Ectodermal cell (in vitro differentiated cells): ENCODE measurements at regions not wholly inside any gene's neighbourhood (a gene's known extent, or its start where the extent isn't known, plus 50 kb on each side); places are given as distances from the start of the nearest gene placed in this dataset.

Experiments used
- H3K27ac ChIP-seq: 2 replicates; pipeline ENCODE4 v1.7.0; 2013; ENCODE audit warnings: mild to moderate bottlenecking, low read depth, low read length; ENCODE audit not compliant: insufficient read depth, poor library complexity, severe bottlenecking
- H3K27me3 ChIP-seq: 2 replicates; pipeline ENCODE4 v1.7.0; 2013; ENCODE audit warnings: mild to moderate bottlenecking, low read length; ENCODE audit not compliant: insufficient read depth, control insufficient read depth, poor library complexity, severe bottlenecking
- H3K36me3 ChIP-seq: one replicate; pipeline ENCODE4 v1.7.0; 2013; ENCODE audit warnings: low read length; ENCODE audit not compliant: control insufficient read depth, insufficient read depth
- H3K4me1 ChIP-seq: one replicate; pipeline ENCODE4 v1.7.0; 2013; ENCODE audit warnings: low read length; ENCODE audit not compliant: control insufficient read depth, insufficient read depth
- H3K4me3 ChIP-seq: 2 replicates; pipeline ENCODE4 v1.7.0; 2013; ENCODE audit warnings: low read depth, low read length, control low read depth; ENCODE audit not compliant: insufficient read depth
- H3K9me3 ChIP-seq: 2 replicates; pipeline ENCODE4 v1.7.0; 2013; ENCODE audit warnings: mild to moderate bottlenecking, low read length, moderate library complexity; ENCODE audit not compliant: control insufficient read depth
- WGBS, 2 experiments: methylation state at CpG; one replicate each; pipeline ENCODE4 v1.1.7; 2013; ENCODE audit warnings: missing lambda C conversion rate in 2 of 2; 5-methylcytosine and 5-hydroxymethylcytosine counted together

DNA sequence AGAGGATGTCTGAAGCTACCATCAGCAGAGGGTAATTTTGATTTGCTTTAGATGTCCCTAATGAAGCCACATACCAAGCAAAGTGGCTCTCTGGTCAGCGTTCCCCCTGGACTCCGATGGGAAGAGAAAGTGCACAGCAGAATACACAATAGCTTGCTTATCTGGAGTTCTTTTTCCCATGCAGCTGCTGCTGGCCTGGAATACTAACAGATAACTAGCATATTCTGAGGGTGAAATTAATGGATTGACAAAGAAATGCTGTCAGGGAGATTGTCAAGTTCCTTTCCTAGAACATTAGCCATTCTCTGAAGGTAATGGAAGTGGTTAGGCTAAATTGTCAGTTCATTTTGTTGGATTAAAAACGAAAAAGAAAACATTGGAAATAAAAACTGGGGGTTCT, 391.3 kb downstream of the FLRT2 start:
- Histone ChIP-seq H3K27me3 (no peaks in the 10 kb centered on the region), H3K27ac (no peak overlapping the region), H3K36me3 (no peaks in the 10 kb centered on the region), H3K9me3 (no peaks in the 10 kb centered on the region), H3K4me1 (no peaks in the 10 kb centered on the region), H3K4me3 (no peak overlapping the region)
- WGBS, 2 experiments = 95 to 98% methylated on average over 3 of the region's 3 CpGs

DNA sequence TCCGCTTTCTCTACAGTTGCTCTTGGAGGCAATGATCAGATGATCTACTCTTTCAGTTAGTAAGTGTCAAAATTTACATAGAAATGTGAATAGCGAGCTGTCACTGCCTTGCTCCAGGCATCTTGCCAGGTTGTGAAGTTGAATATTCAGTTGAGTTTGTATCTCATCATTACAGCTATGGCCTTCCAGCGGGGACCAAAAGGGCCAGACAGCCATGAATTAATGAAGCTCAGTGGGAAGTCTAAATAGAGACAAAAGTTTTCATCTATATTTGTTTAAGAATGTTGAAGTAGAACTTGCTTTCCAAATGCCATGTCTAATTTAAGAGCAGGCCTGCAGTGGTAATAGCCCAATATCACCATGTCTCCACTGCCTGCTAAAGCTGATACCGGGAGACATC, 387.8 kb downstream of the FLRT2 start:
- no peaks in the 10 kb centered on the region for H3K27me3 ChIP-seq
- 85 to 89% methylated on average over 4 of the region's 4 CpGs for WGBS, 2 experiments
- H3K4me1 ChIP-seq = no peaks in the 10 kb centered on the region
- no peak overlapping the region for H3K27ac ChIP-seq
- no peaks in the 10 kb centered on the region for H3K36me3 ChIP-seq
- H3K4me3 ChIP-seq = no peak overlapping the region
- H3K9me3 ChIP-seq = no peaks in the 10 kb centered on the region

DNA sequence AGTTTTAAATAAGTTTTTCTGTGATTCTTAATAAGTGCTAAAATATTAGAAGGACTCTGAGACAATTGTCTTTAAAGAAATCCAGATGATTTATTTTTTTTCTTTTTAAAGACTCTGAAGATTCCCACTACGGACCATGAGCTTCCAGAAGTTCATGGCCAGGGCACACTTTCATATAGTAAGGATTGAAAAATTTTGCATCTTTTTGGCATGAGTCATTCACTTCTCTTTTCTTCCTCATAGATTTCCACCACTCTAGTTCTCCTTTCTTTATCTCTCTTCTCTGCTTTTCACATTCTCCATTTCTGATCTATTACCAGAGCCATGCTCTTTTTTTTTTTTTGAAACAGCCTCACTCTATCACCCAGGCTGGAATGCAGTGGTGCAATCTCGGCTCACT, 385.8 kb downstream of the FLRT2 start:
- Histone ChIP-seq H3K36me3 (no peaks in the 10 kb centered on the region), H3K27me3 (no peaks in the 10 kb centered on the region), H3K4me1 (no peaks in the 10 kb centered on the region), H3K9me3 (no peaks in the 10 kb centered on the region), H3K4me3 (no peak overlapping the region), H3K27ac (no peak overlapping the region)
- WGBS, 2 experiments = 86 to 94% methylated on average over 1 to 2 of the region's 2 CpGs

DNA sequence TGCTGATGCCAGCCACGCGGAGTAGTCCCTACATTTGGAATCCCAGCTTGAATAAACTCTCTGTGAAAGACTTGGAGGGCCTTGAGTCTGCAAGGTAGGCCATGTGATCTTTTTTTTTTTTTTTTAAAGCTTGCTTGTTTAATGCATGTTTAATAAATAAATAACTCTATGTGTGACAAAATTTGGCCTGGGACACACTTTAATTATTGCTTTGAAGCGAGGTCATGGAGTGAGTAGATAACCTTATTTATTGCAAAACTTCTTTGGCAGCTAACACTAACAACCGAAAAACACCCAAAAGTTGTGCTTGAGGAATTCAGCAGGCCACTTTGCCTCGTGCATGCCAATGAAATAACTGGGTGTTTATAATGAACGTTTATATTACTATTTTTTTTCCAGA, 382.2 kb downstream of the FLRT2 start:
- H3K27me3 ChIP-seq = no peaks in the 10 kb centered on the region
- no peaks in the 10 kb centered on the region for H3K9me3 ChIP-seq
- peaks cover 2% of the 10 kb centered on the region for H3K4me1 ChIP-seq
- no peaks in the 10 kb centered on the region for H3K36me3 ChIP-seq
- 88 to 95% methylated on average over 5 of the region's 6 CpGs for WGBS, 2 experiments
- H3K4me3 ChIP-seq = no peak overlapping the region
- no peak overlapping the region for H3K27ac ChIP-seq

DNA sequence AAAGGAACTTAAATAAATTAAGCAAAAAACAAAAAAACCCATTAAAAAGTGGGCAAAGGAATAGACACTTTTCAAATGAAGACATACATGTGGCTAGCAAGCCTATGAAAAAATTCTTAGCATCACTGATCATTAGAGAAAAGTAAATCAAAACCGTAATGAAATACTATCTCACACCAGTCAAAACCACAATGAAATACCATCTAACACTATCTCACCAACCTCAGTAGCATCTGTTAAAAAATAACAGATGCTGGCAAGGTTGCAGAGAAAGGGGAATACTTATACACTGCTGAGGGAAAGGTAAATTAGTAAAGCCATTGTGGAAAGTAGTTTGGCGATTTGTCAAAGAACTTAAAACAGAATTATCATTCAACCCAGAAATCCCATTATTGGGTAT, 381.1 kb downstream of the FLRT2 start:
- Histone ChIP-seq H3K9me3 (no peaks in the 10 kb centered on the region), H3K27me3 (no peaks in the 10 kb centered on the region), H3K4me3 (no peak overlapping the region), H3K36me3 (no peaks in the 10 kb centered on the region), H3K27ac (no peak overlapping the region), H3K4me1 (peaks cover 3% of the 10 kb centered on the region)
- 86 to 100% methylated on average over 1 to 2 of the region's 2 CpGs for WGBS, 2 experiments

- Histone ChIP-seq H3K9me3 (no peaks in the 10 kb centered on the region), H3K27me3 (no peaks in the 10 kb centered on the region), H3K36me3 (no peaks in the 10 kb centered on the region), H3K4me3 (no peak overlapping the region), H3K4me1 (peaks cover 3% of the 10 kb centered on the region), H3K27ac (no peak overlapping the region)
These were observed 379.6 kb downstream of the FLRT2 start for GRCh38 chr14:85909581-85909980.

GRCh38 chr14:85907536-85907935, 377.6 kb downstream of the FLRT2 start:
- no peak overlapping the region for H3K4me3 ChIP-seq
- H3K36me3 ChIP-seq = no peaks in the 10 kb centered on the region
- no peak overlapping the region for H3K27ac ChIP-seq
- 29 to 31% methylated on average over 2 of the region's 2 CpGs for WGBS, 2 experiments
- no peaks in the 10 kb centered on the region for H3K9me3 ChIP-seq
- H3K4me1 ChIP-seq = peaks cover 3% of the 10 kb centered on the region
- H3K27me3 ChIP-seq = no peaks in the 10 kb centered on the region

DNA sequence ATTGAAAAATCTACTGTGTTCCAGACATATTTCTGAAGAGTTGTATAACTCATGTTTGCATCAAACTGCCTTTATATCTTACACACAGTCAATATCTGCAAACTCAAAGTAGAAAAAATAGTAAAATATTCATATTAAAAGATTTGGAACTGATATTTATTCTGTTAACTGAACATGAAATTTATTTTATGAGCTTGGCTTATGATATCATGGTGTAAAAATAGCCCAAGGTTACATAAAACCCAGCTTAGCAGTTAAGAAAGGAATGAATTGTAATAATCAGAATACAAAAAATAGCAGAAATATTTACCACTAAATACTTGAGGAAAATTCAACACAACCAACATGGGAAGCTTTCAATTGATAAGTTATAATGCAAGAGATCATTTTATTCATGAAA, 367.9 kb downstream of the FLRT2 start:
- no peaks in the 10 kb centered on the region for H3K27me3 ChIP-seq
- H3K36me3 ChIP-seq = no peaks in the 10 kb centered on the region
- H3K27ac ChIP-seq = no peak overlapping the region
- H3K4me1 ChIP-seq = no peaks in the 10 kb centered on the region
- no peak overlapping the region for H3K4me3 ChIP-seq
- H3K9me3 ChIP-seq = no peaks in the 10 kb centered on the region

GRCh38 chr14:85895603-85896002, 365.7 kb downstream of the FLRT2 start:
- Histone ChIP-seq H3K9me3 (no peaks in the 10 kb centered on the region), H3K4me1 (no peaks in the 10 kb centered on the region), H3K27me3 (no peaks in the 10 kb centered on the region), H3K4me3 (no peak overlapping the region), H3K36me3 (no peaks in the 10 kb centered on the region), H3K27ac (no peak overlapping the region)
- 91 to 100% methylated on average over 1 of the region's 1 CpG for WGBS, 2 experiments

GRCh38 chr14:85892251-85892650, 362.3 kb downstream of the FLRT2 start:
- Histone ChIP-seq H3K27me3 (no peaks in the 10 kb centered on the region), H3K4me1 (no peaks in the 10 kb centered on the region), H3K36me3 (no peaks in the 10 kb centered on the region), H3K4me3 (no peak overlapping the region), H3K27ac (no peak overlapping the region), H3K9me3 (no peaks in the 10 kb centered on the region)
- 90 to 100% methylated on average over 2 to 4 of the region's 4 CpGs for WGBS, 2 experiments

DNA sequence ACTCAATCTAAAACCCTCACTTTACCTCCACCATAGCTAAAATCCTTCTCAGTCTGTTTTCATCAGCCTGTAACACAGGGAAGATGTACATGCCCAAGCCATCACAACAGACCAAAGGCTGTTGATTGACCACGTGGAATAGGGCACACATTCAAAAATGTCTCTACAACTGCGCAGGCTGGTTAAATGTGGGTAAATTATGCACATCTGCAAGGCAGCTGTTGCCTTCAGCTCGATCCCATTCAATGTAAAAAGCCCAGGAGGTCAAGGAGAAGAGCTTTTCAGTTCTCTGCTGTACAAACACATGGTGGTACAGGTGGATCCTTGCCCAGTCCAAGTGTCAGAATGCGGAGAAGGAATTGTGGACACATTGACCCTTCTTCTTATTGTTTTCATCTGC, 354.0 kb downstream of the FLRT2 start:
- 95 to 98% methylated on average over 4 of the region's 4 CpGs for WGBS, 2 experiments
- H3K9me3 ChIP-seq = no peaks in the 10 kb centered on the region
- H3K27me3 ChIP-seq = no peaks in the 10 kb centered on the region
- no peaks in the 10 kb centered on the region for H3K36me3 ChIP-seq
- H3K4me1 ChIP-seq = no peaks in the 10 kb centered on the region
- no peak overlapping the region for H3K4me3 ChIP-seq
- H3K27ac ChIP-seq = no peak overlapping the region
